ENCODE measurements at regions not wholly inside any gene's neighbourhood (a gene's known extent, or its start where the extent isn't known, plus 50 kb on each side); places are given as distances from the start of the nearest gene placed in this dataset.
"Not testable (repeated sequence)": the region's sequence is repeated elsewhere in the genome, so short reads cannot be mapped to it uniquely, and the experiment has no call there.

DNA sequence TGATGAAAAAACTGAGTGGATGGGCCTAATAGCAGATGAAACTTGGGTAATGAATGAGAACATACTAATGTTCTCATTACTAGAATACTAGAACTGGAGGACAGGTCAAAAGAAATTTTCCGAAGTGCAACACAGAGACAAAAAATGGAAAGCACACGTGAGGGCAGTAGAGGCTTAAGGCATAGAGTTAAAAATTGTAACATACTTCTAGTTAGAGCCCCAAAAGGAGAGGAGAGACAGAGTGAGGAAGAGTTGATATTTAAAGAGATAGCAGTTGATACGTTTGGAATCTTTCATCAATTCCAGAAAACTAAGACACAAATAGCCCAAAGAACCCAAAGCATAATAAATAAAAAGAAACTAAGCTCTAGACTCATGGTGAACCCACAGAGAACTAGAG, 327.9 kb downstream of the SQOR start:
- no peak for DNase-seq

DNA sequence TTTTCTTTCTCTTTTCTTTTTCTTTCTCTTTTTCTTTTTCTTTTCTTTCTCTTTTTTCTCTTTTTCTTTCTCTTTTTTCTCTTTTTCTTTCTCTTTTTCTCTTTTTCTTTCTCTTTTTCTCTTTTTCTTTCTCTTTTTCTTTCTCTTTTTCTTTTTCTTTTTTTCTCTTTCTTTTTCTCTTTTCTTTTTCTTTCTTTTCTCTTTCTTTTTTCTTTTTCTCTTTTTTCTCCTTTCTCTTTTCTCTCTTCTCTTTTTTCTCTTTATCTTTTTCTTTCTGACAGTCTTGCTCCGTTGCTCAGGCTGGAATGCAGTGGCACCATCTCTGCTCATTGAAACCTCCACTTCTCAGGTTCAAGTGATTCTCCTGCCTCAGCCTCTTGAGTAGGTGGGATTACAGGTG, 335.7 kb downstream of the SQOR start:
- DNase-seq = no peak

DNA sequence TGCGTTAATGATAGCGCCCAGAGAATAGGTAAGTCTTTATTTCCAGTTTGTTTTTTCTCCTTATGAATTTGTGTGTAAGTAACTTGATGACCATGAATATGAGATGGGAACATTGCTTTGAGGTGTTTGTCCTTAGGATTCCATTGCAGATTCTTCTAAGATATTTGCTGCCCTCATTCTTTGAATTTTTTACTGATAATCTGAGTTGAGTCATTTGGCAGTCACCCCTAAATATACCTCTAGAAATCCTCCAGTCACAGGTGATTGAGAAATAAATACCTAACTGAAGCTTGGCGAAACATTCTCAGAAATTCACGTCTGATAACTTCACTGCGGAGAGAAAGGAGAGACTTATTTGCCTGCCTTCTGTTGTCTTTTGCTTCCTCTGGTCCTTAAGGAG, 345.5 kb downstream of the SQOR start:
- DNase-seq = no peak

DNA sequence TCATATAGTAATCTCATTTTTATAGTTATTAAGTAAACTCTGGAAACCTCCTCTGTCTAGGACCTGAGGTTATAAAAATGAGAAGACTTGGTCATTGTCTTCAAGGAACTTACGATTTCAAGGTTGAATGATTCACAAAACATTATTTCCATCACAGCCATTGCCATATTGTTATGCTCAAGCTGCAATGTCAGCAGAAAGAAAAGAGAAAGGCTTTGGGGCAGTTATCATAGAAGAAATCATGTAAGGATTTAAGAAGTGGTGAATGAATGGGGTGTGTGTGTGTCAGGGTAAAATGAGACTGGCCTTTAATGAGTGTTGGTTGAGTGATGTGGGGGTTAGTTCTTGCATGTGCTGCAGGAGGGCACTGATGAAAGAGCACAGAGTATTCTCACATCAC, 346.8 kb downstream of the SQOR start:
- DNase-seq = no peak

DNA sequence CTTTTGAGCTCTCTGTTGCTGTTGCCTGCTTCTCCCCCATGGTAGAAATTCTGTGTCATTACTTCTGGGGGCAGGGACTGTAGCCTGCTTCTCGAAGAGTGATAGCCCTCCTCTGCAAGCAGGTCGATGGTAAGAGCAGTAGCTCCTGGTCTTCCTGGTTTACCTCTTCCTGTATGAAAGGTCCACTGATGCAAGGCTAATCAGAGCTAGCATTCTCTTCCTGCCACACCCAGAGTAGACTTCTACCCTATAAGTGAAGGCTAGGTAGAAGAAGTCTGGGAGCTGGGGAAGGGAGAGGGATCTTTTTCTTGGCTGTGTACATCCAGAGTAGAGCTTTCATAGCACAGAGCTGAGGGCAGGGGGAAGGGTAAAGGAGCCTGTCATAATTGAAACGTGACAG, 357.0 kb downstream of the SQOR start:
- DNase-seq = no peak

DNA sequence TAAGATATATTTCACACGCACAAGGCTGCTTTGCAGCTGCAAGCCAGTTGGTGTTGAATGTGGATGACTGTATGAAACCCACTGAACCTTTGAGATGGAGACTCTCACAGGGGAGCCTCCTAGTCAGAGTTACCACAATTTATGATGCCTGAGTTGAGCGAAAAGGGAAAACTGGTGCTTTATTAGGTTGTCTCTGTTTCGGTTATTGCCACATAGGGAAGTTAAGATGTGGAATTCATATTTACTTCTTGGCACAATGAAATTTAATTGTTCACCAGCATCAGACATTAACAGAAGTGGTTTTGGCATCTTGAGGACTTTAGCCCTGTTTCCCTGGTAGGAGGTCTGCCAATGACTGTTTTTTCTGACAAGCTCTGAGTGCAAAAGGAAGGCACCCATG, 358.2 kb downstream of the SQOR start:
- DNase-seq = no peak

DNA sequence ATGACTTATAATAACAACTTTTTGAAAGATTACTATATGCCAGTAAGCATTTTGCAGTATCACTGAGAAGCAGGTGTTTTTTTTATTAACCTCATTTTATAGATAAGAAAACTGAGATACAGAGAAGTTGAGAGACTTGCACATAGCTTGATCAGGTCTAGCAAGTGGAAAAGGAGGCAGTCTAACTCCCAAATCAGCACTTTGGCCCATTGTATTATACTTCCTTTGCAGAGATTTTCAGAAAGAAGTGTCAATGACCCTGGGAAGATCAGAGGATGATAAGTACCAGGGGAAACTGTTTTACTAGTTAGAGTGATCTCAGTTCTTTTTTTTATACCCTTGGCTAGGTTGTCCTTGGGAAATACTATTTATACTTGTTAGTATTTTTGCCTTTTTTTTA, 358.7 kb downstream of the SQOR start:
- DNase-seq = no peak

DNA sequence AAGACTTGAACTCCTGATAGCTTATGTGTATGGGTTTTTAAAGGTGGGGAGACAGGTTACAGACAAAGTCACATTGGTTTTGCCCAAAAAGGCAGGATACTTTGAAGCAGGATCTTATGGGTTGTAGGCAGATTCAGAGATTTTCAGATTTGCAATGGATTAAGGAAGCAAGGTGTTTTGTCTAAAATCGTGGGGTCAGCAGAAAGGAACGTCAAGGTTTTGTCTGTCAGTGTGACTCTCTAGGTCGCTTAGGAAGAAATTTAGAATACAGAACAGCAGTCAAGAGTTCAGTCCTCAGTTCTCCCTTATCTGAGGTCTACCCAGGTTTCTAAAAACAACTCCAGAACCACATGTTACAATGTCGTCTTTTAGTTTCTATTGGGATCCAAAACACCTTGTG, 361.0 kb downstream of the SQOR start:
- no peak for DNase-seq

DNA sequence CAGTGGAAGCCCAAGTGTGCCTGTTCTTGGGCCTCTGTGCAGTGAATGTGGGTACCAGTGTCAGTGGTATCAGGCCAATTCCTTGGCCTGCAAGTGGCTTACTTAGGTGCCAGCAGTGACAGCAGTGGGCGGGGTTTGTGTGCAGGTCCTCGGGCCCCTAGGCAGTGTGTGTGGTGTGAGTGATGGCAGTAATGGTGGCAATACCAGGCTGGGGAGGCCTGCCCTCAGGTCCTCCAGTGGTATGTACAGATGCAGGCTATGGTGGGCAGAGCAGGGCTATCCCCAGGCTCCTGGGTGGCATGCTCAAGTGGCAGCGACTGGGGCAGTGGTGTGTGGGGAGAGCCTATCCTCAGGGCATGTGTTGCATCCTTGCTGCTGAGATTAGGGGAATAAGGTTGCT, 379.7 kb downstream of the SQOR start:
- no peak for DNase-seq

DNA sequence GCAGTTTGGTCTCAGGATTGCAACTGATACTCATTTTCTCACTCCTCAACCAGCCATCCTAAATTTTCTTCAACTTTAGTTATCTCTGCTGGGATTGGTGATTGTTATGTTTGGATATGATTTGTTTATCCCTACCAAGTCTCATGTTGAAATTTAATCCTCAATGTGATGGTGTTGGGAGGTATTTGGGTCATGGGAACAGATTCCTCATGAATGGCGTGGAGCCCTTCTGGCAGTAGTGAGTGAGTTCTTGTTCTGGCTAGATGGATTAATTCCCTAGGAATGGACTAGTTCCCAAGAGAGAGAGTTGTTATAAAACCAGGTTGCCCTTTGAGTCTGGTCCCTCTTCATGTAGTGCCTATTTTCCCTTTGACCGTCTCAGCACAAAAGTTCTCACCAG, 399.9 kb downstream of the SQOR start:
- DNase-seq = no peak

DNA sequence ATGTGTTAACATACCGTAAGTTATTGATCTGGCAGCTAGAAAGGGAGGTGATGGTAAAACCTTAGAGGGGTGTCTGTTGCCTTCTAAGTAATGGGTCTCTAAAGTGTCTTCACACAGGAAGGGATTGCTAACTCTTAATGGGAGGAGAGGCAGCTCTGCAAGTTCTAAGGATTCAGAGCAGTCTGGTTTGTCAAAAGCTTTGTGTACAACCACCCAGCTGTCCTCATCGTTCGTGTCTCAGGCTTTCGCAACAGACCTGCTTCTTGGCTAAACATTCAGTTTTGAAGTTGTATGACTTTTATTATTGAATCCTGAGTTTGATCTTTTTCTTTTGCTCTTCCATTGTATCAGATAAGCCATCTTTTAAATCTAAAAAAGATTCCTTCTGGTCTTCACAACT, 404.9 kb downstream of the SQOR start:
- no peak for DNase-seq

DNA sequence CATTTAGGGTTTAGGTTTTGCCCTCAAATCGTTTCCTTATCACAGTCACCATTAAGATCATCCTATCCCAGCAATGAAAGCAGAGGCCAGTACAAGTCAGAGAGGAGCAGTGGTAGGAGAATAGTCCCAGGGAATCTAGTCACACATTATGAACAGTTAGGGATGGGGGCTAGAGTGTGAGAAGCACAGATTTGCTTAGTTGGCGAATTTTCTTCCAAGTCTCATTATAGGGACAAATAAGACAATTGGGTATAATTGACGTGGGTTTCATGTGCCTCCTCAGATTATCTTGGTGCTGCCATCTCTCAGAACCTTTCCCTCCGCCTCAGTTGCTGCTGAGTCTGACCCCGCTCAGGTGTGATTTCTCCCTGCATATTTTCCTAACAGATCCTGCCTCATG, 407.1 kb downstream of the SQOR start:
- DNase-seq = no peak

DNA sequence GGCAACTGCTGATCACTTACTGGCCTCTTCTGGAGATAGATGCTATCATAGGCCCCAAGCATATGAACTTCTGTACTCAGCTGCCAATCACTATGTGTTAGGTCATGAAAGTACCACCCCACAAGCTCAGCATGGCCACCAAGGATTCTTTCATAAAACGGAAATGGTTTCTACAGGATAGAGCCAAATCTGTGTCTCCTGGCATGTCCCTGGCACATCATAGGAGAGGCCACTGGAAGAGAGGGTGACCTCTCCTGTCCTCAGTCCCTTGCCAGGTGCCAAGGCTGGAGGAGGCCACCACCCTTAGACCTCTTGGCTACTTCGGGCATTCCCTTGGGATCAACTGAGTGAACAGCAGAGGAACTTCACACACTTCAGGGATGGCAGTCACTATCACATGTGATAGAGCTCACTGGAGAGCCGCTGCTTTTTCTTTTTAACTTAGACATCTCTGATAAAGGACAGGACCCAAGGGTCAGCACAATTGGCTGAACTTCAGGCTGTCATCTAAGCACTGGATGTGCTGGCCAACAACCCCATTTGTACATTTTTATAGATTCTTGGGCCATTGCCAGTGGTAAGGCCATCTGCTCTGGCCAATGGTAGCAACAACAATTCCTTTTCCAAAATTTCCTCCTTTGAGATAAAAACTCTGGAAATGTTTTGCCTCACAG, 425.2 kb downstream of the SQOR start:
- no peak for DNase-seq

DNA sequence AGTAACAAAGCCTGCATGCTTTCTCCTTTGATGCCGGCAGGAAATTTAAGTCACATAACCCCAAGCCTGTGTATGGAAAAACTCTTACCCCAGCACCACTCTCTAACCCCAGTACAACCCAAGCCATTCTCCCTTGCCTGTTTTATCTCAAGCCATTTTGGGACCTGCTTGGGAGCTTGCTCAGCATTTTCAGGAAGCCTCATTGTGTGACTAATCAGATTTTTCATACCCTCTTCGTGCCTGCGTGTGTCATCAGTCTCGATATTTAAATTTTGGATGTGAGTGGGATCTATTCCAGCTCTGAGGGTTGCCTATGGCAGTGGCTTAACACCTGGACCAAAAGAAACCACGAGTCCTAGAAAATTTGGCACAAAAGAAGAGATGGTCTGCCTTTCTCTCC, 426.2 kb downstream of the SQOR start:
- no peak for DNase-seq

DNA sequence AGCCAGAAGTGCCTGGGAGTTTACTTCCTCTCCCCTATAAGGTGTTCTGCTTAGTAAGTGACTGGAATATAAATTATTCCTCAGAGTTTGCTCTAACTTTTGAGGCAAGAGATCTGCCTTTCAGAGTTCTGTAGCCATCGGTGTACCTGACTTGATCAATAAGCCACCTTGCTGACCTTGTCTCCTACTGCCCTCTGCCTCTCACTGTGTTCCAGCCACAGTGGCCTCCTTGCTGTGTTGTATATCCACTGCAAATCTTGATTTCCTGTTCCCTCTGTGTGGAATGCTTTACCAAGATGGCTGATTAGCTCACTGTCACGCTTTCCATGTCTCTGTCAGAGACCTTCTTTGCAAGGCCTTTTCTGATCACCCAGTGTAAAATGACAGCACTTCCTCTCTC, 442.4 kb downstream of the SQOR start:
- DNase-seq = no peak

DNA sequence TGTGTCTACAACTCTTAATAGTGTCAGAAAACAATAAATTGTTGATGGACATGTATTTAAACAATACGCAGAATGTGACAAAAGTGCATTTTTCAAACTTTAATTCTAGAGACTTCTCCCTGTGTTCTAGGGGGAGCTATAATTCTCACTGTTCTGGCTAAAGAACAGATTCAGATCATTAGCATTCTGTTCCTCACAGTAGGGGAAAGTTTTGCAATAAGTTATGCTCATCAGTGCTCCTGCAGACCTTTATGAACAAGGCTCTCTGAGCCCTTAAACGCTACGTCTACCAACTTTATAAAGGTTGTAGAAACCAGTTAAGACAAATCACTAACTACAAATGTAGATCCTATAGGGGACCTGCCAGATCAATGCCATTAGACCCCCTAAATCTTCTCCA, 444.2 kb downstream of the SQOR start:
- DNase-seq = no peak

DNA sequence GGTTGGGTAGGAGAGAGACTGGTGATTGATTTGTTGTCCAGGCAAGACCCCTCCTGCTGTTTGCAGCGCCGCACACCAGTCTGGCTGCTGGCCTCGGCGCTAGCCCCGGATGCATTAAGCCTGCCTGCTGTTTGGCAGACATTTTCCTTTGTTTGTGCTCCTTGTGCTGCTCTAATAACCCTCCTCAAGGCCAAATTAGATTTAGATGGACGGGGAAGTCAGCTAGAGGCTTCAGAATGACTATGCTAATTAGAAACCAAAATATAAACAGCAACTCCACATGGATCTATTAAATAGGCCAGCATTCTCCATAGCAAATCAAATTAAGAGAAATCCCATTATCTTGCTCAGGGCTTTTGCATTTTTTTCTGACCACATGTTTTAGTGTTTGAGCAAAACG, 445.2 kb downstream of the SQOR start:
- no peak for DNase-seq

DNA sequence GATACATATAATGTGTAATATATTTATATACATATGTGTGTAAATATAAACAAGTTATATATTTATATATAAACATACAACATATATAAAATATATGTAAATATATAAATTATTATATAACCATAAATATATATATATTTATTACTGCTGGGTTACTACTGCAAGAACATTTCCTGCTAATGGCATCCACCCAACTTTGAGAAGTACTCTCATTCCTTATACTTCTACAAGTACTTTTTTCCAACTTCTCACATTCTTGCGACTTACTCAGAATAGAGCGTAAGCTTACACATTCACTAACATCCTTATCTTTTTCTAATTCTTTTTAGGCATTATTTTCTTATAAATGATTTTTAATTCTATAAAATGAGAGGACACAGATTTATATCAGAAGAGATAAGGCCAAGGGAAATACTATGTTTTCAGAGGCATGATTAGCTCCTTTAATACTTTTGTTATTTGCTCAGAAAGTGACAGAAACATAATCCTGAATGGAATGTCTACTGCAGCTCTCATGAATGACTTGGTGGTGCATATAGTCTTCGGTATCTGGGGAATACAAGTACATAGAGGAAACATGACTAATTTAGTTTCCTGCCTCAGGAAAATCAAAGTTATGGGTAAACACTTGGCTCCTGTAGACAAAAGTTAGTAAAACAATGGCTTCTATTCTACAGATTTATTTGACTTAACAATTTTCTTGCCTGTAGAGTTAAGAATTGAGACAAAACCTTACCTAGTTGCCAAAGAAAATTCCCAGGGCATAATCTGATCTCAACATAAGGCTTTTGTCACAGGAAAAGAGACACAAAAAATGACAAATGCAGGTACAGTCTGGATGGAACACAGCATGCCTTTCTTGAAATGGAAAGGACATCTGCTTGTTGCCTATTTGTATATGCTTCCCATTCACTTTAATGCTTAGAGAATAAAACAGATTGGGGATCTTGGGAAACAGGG, 453.9 kb downstream of the SQOR start:
- no peak for DNase-seq

DNA sequence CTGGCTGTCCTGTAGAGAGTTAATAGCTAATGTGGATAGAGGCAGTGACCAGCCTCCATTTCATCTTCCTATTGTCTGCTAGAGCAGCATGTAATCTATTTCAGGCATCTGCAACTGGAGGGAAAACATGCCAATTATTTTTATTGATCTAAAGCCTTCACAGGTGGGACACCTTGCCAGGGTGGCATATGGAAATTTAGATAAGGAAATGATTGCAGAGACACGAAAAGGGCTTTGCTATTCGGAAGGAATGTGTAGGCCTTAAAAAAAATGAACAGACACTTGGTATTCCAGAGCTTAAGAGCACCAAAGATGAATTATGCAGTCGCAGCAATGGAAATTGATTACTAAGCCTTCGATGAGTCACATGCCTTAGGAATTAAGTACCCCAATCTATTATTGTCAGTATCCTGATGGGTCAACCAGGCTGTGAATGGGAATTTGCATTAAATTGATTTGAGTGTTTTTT, 454.7 kb downstream of the SQOR start:
- no peak for DNase-seq

DNA sequence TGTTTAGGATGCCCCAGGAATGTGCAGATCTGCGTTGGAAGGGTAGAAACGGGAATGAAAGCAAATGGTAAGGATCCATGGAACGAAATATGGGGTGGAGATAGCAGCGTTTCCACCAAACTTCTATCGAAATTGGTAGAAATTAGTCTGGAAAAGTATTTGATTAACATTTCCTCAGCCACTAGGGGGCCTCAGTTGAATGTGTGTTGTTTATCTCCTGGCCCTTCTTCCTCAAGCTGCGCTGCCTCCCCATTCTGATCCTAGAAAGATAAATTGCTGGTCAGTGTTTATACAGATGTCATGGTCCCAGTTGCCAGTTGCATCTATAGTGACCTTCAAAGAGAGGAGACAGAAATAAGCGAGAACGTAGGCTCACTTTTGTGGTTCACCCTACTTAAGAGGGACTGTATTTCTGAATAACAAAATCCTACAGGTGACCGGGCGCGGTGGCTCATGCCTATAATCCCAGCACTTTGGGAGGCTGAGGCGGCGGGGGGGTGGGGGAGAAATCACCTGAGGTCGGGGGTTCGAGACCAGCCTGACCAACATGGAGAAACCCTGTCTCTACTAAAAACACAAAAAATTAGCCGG, 457.1 kb downstream of the SQOR start:
- DNase-seq = peak; percentile 29

DNA sequence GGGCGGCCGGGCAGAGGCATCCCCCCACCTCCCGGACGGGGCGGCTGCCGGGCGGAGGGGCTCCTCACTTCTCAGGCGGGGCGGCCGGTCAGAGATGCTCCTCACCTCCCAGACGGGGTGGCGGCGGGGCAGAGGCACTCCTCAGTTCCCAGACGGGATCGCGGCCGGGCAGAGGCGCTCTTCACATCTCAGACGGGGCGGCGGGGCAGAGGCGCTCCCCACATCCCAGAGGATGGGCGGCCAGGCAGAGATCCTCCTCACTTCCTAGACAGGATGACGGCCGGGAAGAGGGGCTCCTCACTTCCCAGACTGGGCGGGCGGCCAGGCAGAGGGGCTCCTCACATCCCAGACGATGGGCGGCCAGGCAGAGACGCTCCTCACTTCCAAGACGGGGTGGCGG, 463.2 kb downstream of the SQOR start:
- not testable (repeated sequence) for DNase-seq

DNA sequence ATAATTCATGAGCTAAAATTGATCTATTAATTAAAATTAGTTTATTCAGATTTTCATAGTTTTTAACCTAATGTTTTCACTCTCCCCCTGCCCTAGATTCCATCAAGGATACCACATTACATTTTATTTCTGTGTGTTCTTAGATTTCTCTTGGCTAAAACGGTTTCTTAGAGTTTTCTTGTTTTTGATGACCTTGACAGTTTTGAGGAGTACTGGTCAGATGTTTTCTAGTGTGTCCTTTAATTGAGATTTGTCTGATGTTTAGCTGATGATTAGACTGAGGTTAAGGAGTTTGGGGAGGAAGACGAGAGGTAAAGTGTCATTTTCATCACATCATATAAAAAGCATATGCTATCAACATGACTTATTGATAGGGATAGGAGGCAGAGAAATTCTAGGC, 475.9 kb downstream of the SQOR start:
- no peak for DNase-seq

DNA sequence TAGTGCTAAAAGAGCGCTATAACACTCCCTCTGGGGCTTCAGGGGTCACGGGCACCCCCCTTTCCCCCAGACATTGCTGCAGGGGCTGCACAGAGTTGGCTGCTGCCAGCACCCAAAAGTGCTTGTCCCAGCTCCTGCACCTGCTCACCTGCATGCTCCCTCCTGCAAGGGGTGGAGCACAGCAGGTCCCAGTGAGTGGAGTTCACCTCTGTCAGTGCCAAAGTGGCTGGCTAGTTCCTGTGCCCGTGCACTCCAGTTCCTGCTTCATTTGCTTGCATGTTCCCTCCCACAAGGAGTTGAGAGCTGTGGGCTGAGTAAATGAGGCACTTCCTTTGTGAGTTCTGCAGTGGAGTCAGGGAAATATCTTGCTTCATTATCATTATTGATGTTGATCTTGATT, 476.9 kb downstream of the SQOR start:
- DNase-seq = no peak

DNA sequence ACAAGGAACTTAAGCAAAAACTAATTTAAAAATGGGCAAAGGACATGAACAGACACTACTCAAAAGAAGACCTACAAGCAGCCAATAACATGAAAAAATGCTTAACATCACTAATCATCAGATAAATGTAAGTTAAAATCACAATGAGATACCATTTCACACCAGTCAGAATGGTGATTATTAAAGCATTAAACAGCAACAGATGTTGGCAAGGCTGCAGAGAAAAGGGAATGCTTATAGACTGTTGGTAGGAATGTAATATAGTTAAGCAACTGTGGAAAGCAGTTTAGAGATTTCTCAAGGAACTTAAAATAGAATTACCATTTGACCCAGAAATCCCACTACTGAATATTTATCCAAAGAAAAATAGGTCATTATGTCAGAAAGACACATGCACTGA, 482.2 kb downstream of the SQOR start:
- DNase-seq = no peak
